NCI-H1417 treated with DMSO at 0.1 percent for 48 hours (cell line): ENCODE measurements at regions not wholly inside any gene's neighbourhood (a gene's known extent, or its start where the extent isn't known, plus 50 kb on each side); places are given as distances from the start of the nearest gene placed in this dataset.
"Not testable (repeated sequence)": the region's sequence is repeated elsewhere in the genome, so short reads cannot be mapped to it uniquely, and the experiment has no call there.

Experiments used
- DNase-seq: peaks from one replicate; lab custom pipeline; 2025; lab: John Stamatoyannopoulos, UW

DNA sequence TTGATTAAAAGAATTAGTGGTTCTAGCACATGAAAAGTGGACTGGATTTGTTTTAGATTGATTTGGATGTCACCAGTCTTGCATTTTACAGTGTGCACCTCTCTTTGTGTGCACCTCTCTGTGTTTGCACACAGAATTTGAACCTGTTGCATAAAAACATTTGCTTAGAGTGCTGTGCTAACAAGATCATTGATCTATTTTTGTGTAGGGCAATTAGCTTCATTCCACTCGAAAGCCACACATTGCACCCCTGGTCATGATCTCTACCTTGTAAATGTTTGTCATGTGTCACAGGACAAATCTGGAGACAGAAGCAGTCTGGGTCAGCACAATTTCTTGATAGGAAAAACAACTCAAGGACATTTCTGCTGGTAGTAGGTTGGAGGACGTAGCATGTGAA, 258.7 kb upstream of the LINC00305 start:
- no peak for DNase-seq

- no peak for DNase-seq
These were observed 256.3 kb upstream of the LINC00305 start for GRCh38 chr18:64405161-64405560.

DNA sequence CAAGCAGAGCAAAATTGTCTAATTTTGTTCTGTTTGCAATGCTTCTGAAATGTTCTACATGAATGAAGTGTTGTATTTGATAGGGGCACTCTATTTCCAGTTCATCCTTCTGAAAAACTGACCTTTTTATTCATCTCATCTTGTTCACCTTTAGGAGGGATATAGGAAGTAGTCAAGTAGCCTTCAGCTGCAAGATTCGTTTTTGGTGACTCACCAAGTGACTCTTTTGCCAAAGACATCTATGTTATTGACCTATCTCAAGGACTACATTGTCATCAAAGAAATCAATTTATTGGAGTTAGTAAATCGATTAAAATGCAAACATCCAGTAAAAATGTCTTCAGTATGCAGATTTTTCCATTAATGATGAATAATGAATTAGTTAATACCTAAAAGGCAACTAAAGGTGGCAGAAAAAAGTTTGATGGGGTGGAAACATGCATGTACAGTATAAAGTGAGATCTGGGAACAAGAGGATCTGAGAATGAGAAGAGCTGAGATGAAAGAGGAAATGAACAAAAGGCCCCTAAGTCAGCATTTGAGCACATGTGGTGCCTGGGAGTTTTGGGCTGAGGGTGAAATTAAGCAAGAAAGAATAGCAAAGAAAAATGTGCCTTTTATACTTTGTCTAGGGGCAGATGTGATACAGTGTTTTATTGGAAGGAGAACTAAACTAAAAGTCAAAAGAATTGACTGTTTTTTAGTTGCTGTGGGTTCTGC, 255.1 kb upstream of the LINC00305 start:
- no peak for DNase-seq

DNA sequence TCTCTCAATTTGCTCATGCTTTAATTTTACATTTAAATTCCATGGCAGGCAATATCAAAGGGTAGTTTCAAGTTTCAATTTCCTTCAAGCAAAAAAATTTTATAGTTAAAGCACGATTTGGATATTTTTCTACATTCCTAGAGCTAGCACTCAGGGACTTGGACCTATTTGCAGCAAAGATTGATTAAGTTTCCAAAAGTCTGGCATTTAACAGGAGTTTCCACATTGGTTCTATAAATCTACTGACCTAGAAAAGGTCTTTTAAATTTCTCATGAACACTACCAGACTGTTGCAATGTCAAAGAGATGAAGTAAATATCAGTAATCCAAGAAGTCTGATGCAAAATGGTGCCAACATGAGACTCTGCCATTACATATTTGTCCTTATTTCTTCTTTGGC, 253.7 kb upstream of the LINC00305 start:
- DNase-seq: no peak

GRCh38 chr18:64401268-64402060, 252.6 kb upstream of the LINC00305 start:
- DNase-seq: no peak

DNA sequence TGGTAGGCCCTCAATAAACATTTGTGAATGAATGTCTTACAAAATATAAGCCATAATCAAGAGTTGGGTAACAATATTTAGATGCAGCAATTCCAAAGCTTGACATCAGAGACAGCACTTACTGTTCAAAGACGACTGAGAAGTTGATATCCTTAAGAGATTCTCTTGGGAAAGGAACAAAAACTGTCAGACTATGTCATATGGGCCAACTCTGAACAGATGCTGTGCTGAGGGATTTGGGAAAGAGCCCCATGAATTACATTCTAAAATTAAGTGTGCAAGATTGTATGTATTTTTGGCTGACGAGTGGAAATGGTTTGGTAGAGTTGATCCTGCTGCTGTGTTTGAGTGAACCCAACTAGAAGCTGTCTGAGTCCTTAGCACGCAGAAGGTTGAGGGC, 250.7 kb upstream of the LINC00305 start:
- no peak for DNase-seq

DNA sequence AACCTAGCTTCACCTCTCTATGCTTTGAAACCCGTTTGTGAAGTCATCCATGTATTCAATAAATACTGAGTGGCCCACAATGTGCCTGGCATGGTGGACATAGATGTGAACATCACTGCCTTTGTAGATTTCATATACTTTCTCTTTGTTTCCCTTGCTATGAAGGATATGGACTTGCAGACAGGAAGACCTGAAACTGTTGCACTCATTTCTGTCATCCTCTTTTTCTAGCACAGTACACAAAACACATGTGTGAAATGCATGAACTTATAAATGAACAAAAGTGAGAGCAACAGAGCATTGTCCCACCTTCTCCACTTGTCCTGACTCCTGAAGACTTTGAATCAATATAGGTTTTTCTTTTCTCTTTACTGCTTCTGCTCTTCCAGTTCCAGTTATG, 249.4 kb upstream of the LINC00305 start:
- DNase-seq: no peak

DNA sequence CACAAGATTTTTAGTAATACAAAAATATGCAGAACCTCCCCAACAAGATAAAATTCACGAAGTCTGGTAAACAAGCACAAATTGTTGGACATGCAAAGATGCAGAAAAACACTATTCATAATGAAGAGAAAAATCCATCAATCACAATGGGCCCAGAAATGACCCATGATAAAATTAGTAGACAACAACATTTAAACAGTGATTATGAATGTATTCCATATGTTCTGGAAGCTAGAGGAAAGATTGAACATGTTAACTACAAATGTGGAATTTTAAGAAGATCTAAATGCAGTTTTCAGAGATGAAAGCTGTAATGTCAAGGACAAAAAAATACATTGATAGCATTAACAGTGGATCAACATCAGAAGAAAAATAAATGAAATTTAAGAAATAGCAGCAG, 243.3 kb upstream of the LINC00305 start:
- DNase-seq: no peak

DNA sequence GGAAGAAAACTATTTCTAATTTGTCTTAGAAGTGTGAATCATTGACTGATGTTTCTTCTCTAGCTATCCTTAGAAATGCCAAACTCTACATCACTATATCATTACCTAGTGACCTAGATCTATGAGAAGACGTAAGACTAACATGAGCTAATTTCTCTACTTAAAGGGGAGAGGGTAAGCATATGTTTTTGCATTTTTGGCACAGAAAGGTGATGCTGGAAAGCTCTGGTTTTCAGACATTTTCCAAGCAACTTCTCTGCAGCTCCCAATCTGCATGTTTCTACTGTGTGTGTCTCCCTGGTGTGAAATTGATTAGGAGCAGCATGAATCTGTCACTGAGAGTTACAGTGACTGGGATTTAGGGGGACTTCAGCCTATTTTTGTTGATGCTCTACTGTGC, 235.2 kb upstream of the LINC00305 start:
- no peak for DNase-seq

- no peak for DNase-seq
These were observed 231.2 kb upstream of the LINC00305 start for GRCh38 chr18:64380117-64380516.

GRCh38 chr18:64379662-64380061, 230.8 kb upstream of the LINC00305 start:
- DNase-seq: no peak

DNA sequence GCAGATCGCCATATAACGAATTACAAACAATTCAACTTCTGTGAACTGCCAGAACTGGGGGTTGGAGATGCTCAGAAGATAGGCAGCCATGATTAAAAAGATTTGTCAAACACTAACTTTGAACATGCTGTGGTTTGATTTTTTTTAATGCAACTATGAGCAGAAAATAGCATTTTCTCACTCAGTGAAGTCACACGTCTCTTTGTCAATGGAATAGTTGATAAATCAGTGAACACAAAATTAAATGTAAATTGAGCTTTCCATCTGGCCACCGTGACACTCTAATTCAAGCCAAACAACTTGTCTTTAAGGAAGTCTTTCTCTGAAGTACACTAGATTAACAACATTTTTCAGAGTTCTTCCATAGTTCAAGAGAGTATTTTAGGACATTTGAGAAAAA, 228.6 kb upstream of the LINC00305 start:
- no peak for DNase-seq

- DNase-seq: no peak
These were observed 224.0 kb upstream of the LINC00305 start for GRCh38 chr18:64372850-64373249.

GRCh38 chr18:64369830-64370440, 221.0 kb upstream of the LINC00305 start:
- DNase-seq: not testable (repeated sequence)

GRCh38 chr18:64365106-64365505, 216.2 kb upstream of the LINC00305 start:
- DNase-seq: no peak

DNA sequence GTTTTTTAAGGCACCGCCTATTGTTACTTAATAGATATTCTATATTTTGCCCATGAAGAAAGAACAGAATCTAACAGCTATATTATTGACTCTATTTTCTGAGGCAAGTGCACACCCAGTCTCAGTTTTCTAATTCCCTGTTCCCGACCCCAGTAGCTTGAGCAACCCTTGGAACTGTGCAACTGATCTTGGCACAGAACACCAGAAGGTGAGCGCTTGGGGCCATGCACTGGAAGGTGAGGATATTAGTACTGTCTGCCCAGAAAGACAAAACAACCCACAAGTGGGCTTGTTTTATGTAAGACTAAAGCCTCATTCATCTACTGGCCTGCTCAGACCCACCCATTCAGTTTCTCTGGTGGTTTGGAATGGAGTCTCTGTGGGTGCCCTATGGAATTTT, 188.8 kb upstream of the LINC00305 start:
- no peak for DNase-seq

DNA sequence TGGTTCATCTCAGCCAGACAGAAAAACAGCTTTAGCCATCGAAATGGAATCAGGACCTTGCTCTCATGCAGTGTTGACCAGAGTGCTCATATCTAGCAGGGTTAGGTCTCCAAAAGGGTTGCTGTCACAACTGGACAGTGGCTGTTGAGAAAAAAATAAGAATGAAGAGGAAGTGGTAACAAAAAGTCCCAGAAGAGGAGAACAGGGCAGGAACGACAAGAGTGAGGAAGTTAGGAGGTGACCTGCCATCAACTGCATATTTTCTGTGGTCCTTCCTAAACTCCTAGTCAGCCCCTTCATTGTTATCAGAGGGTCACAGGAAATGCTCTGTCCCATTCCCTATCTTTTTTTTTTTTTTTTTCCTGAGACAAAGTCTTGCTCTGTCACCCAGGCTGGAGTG, 188.1 kb upstream of the LINC00305 start:
- DNase-seq: no peak

DNA sequence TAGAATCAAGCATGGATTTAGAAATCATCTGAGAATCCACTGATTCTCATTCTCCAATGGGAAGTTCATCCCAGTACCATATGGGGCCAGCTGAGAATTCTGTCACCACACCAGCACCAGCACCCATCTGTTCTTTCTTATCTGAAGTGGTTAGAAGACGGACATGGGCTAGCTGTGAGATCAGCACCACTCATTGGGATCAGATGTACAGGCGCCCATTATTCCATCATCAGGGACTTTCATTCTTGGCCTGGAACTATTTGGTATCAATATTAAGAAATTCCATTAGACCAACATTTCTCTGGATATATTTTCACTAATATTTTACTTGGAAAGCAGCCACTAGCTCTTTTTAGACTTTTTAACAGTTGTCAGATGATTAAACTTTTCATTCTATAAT, 185.9 kb upstream of the LINC00305 start:
- DNase-seq: no peak

DNA sequence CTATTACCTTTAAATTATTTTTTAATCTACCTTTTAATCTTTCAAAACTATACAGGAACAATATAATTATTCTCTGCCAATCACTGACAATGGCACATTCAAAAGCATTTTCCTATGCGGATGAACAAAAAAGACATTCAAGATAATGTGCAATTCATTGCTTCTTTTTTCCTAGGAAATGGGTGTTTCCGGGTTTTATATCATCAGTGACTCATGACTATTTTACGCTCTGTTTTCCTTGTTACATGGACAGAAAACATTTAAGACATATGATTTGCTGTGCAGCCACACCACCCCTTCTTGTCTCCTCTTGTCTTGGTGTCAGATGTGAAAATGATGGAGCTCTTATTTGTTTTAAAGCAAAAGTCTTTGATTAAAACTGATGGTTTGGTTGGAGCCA, 184.7 kb upstream of the LINC00305 start:
- DNase-seq: no peak

DNA sequence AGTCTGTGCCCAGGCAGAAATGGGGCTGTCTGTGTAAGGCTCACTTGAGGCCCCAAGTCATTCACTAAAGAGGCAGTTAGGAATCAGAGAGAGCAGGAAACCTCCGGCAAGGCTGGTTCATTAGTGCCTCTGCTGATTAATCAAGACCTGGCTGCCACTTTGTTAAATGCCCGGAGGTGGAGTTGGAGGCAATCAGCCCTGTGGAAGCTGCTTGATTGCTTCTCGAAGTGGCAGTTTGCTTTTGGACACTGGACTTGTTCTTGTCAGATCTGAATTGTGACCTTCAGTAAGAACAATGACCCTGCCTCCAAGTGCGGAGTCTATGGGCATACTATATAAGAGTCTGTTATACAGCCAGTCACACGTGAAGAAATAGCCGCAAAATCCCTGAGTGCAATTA, 183.9 kb upstream of the LINC00305 start:
- no peak for DNase-seq

- DNase-seq: no peak
These were observed 182.5 kb upstream of the LINC00305 start for GRCh38 chr18:64331419-64331818.

GRCh38 chr18:64330931-64331330, 182.0 kb upstream of the LINC00305 start:
- DNase-seq: peak; percentile 61

DNA sequence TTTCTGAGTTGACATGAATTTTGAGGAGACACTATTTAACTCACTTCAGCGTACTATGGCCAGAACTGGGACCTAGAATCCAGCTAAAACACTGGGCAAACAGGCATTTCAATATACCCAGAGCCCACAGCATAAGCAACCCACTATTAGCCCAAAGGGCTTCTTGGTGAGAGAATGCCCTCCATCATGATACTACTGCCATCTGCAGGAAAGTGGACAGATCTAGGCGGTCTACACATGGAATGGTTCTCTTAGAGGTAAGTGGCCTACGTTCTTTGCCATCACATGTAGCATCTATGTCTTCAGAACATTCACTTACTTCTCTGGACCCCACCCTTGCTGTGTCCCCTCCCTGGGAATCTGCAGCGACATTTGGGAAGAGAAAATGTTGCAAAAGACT, 181.3 kb upstream of the LINC00305 start:
- no peak for DNase-seq
